Chondrocyte (in vitro differentiated cells): ENCODE measurements at regions not wholly inside any gene's neighbourhood (a gene's known extent, or its start where the extent isn't known, plus 50 kb on each side); places are given as distances from the start of the nearest gene placed in this dataset.

Source experiments
- DNase-seq: peaks from one replicate; pipeline ENCODE4 v3.0.0; 2021; ENCODE audit warnings: mixed read lengths, low spot score
- H3K27ac Mint-ChIP-seq: one replicate; pipeline ENCODE4 v1.8.0; 2021; ENCODE audit warnings: mild to moderate bottlenecking, moderate library complexity, mixed read lengths; ENCODE audit not compliant: unreplicated experiment
- H3K27me3 Mint-ChIP-seq: 2 replicates; pipeline ENCODE4 v1.8.0; 2021; ENCODE audit warnings: low read depth, mixed read lengths
- H3K36me3 Mint-ChIP-seq: 2 replicates; pipeline ENCODE4 v1.8.0; 2021; ENCODE audit warnings: low read depth, mixed read lengths
- H3K4me1 Mint-ChIP-seq: 2 replicates; pipeline ENCODE4 v1.8.0; 2021; ENCODE audit warnings: low read depth, mild to moderate bottlenecking, mixed read lengths
- H3K4me3 Mint-ChIP-seq: one replicate; pipeline ENCODE4 v1.8.0; 2021; ENCODE audit warnings: mild to moderate bottlenecking, moderate library complexity, mixed read lengths; ENCODE audit not compliant: unreplicated experiment
- H3K9me3 Mint-ChIP-seq: 2 replicates; pipeline ENCODE4 v1.8.0; 2021; ENCODE audit warnings: low read depth, mixed read lengths
- TF ChIP-seq, protein P1 (sequence below): fragments of 200-600 bp; sonication (generic); IDR thresholded peaks from 2 replicates; pipeline ENCODE4 v1.5.0; 2021; ENCODE audit warnings: antibody characterized with exemption, mild to moderate bottlenecking, moderate library complexity

DNA sequence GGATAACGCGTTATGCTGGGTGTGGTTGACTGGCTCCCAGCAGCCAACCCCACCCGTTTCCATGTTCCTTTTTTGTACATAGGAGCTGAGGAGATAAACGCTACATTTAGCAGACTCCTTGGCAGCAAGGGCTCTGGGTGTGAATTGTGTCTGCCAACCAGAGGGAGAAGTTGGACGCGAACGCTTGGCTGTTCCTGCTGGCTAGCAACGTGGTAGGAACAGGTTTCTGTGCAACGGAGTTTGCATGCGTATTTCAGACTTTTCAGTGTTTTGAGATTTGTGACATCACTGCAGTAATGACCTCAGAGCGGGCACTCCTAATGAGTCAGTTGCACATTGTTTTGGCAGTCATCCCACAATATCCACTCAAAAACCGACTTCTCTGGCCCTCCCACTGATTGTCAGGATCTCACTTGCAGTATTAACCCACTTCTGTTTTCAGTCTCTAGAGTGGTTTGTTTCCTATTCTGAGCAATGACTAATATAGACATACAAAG is 98.7 kb upstream of the RGS1 start:
- TF ChIP-seq, protein P1, sequence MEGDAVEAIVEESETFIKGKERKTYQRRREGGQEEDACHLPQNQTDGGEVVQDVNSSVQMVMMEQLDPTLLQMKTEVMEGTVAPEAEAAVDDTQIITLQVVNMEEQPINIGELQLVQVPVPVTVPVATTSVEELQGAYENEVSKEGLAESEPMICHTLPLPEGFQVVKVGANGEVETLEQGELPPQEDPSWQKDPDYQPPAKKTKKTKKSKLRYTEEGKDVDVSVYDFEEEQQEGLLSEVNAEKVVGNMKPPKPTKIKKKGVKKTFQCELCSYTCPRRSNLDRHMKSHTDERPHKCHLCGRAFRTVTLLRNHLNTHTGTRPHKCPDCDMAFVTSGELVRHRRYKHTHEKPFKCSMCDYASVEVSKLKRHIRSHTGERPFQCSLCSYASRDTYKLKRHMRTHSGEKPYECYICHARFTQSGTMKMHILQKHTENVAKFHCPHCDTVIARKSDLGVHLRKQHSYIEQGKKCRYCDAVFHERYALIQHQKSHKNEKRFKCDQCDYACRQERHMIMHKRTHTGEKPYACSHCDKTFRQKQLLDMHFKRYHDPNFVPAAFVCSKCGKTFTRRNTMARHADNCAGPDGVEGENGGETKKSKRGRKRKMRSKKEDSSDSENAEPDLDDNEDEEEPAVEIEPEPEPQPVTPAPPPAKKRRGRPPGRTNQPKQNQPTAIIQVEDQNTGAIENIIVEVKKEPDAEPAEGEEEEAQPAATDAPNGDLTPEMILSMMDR: no peak
- peaks cover 4% of the 10 kb centered on the region for H3K4me1 Mint-ChIP-seq
- H3K4me3 Mint-ChIP-seq: no peak overlapping the region
- peaks cover 5% of the 10 kb centered on the region for H3K9me3 Mint-ChIP-seq
- DNase-seq: no peak
- H3K27ac Mint-ChIP-seq: no peak overlapping the region
- H3K36me3 Mint-ChIP-seq: no peaks in the 10 kb centered on the region
- H3K27me3 Mint-ChIP-seq: no peaks in the 10 kb centered on the region

DNA sequence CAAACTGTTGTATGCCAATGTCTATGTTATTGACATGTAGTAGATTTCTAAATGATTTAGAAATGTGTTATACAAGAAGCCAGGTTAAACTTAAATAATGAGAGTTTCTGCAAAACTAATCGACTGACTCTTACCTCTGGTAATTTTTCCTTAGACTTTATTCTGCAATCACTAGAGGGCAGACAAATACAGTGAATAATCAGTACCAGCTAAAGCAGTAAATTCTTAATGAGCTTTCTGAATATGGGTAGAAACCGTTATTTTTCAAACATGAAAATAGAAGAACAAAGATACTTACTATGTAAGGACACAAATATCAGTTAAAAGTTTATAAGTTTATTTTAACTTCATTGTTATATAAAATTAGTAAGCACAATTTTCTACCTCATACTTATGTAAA is 97.9 kb upstream of the RGS1 start:
- H3K9me3 Mint-ChIP-seq: peaks cover 5% of the 10 kb centered on the region
- H3K4me3 Mint-ChIP-seq: no peak overlapping the region
- H3K27ac Mint-ChIP-seq: no peak overlapping the region
- no peaks in the 10 kb centered on the region for H3K27me3 Mint-ChIP-seq
- peaks cover 4% of the 10 kb centered on the region for H3K4me1 Mint-ChIP-seq
- H3K36me3 Mint-ChIP-seq: no peaks in the 10 kb centered on the region
- TF ChIP-seq, protein P1: peak; percentile 95
- no peak for DNase-seq

DNA sequence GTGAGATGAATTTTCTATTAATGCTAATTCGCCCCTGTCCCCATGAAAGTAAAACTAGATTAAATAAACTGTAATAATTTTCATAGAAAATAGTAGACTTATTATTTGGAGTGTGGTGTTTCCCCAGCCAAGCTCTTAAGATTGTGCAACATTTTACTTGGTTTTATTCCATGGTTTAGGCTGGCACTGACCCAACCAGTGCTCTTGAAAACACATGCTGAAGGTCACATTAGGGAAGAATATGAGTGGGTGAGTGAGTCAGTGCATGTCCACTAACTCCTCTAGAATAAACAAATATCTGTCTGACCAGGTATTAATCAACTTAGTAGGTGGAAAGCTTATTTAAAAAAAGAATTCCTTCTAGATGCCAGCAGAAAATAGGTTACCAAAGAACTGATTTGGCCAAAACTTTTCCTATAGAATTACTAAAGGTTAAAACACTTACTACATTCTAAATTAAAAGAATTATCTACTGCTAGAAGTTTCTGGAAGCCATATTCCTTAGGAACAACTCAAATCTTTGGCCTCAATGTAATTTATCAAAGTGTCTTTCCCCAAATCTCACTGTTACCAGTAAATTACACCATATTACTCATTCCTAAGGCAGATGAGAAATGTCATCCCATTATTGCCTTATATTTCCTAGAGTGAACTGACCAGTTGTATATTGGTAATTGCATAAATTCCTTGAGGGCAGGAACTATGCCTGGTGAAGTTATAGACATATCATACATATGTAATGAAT is 89.7 kb upstream of the RGS1 start:
- H3K4me3 Mint-ChIP-seq: no peak overlapping the region
- no peak for DNase-seq
- H3K27me3 Mint-ChIP-seq: no peaks in the 10 kb centered on the region
- TF ChIP-seq, protein P1: no peak
- peak overlapping the region; percentile 81 for H3K27ac Mint-ChIP-seq
- H3K36me3 Mint-ChIP-seq: peaks cover 2% of the 10 kb centered on the region
- H3K4me1 Mint-ChIP-seq: peaks cover 40% of the 10 kb centered on the region
- peaks cover 3% of the 10 kb centered on the region for H3K9me3 Mint-ChIP-seq

DNA sequence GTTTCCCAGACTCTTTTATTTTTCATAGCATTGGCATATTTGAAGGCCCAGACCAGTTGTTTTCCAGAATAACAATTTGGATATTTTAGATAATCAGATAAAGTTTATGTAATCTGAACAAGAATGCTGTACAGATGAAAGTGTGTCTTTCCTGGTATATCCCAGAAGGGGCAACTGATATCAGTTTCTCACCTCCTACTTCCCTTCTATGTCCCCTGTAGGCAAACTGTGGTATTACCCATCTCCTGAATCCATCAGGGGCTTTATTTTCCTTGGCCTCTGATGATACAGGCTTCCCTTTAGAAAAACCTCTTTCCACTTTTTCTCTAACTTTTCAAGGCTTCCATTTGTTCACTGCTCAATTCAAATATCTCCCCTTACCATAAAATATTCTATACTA is 87.5 kb upstream of the RGS1 start:
- no peak for DNase-seq
- H3K4me1 Mint-ChIP-seq: peaks cover 51% of the 10 kb centered on the region
- TF ChIP-seq, protein P1: peak; percentile 62
- H3K4me3 Mint-ChIP-seq: no peak overlapping the region
- peak overlapping the region; percentile 34 for H3K27ac Mint-ChIP-seq
- peaks cover 3% of the 10 kb centered on the region for H3K9me3 Mint-ChIP-seq
- no peaks in the 10 kb centered on the region for H3K27me3 Mint-ChIP-seq
- H3K36me3 Mint-ChIP-seq: peaks cover 2% of the 10 kb centered on the region

DNA sequence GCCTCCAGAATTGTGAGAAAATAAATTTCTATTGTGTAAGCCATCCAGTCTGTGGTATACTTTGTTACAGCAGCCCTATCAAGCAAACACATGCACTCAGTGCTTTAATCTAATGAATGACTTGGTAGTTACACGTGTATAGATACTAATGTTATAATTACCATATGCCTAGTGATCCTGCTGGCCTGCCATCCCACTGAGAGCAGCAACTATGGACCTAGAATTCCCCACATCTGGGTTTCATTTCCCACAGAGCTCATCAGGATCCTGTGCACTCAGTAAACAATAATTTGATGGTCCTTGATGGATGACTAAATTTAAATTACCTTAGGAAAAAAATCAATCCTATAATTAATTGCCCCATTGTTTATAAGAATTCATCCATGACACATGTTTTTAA is 86.5 kb upstream of the RGS1 start:
- H3K27ac Mint-ChIP-seq: peak overlapping the region; percentile 84

More for the DNA sequence above, 86.5 kb upstream of the RGS1 start:
- Mint-ChIP-seq H3K4me1 (peaks cover 51% of the 10 kb centered on the region), H3K36me3 (no peaks in the 10 kb centered on the region), H3K27me3 (no peaks in the 10 kb centered on the region), H3K4me3 (no peak overlapping the region), H3K9me3 (peaks cover 2% of the 10 kb centered on the region)
- no peak for DNase-seq
- TF ChIP-seq, protein P1: no peak
